HK-2 (cell line): ENCODE measurements at regions not wholly inside any gene's neighbourhood (a gene's known extent, or its start where the extent isn't known, plus 50 kb on each side); places are given as distances from the start of the nearest gene placed in this dataset.

Source experiments
- DNase-seq: peaks from one replicate; pipeline ENCODE4 v3.0.0-alpha.2; 2018; ENCODE audit not compliant: unreplicated experiment

DNA sequence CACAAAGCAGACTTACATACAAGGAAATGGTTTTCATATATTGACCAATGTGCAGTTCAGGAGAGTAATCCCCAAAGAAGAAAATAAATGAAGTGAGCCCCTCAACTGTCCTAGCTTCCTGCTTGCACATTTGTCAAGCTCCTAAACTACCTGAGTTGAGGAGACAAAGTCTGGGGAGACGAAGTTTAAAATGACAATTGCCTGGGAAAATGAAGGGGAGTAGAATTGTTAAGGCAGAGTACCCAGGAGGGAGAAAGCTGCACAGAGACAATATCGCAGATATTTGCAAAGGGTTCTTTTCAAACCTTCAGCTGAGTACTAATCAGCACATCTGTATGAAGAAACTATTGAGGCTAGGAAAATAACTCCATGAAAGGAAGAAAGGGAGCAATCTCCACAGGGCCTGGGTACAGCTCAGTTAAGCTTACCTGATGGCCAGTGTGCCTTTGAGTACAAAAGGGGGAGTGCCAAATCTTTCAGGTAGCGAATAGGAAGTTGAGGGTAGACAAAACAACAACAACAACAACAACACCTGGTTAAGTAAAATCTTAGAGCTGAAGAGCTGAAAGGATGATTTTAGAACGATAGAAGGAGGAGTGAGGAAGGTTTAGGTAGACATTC, 1700.1 kb upstream of the PRR20A start:
- no peak for DNase-seq

DNA sequence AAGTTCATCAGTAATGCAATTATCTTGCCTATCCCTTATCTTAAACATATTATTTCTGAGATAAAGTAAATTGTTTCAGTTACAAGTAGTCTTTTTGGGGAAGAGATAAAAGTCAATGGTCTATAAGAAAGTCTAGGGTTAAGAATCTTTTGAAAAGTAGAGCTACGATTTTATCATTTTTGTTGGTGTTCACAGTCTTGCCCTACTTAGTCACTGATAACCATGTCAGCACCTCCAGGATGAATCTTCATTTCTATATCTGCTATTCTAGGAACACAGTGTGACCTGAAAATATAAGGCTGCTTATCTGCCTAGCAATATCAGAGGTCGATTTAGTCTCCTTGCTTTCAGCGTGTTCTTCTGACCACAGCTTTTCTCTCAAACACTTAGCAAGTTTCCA, 1676.5 kb upstream of the PRR20A start:
- DNase-seq: no peak

DNA sequence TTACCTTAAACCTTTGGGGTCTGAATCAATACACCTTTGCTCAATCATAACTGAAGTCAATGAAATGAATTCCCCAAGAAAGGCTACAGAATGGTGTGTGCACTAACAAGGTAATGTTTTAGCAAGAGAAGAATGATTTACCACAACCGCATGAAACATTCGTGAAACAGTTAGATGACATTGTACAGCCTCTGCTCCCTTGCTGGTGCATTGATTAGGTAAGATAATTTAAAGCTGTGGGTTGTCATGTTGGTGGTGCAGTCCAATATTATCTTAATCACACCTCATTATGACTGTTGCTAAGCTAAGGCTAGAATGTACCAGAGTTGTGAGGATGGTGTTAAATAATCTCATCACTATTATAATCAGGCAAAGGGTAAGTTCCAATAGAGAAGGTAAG, 1673.2 kb upstream of the PRR20A start:
- DNase-seq: no peak

DNA sequence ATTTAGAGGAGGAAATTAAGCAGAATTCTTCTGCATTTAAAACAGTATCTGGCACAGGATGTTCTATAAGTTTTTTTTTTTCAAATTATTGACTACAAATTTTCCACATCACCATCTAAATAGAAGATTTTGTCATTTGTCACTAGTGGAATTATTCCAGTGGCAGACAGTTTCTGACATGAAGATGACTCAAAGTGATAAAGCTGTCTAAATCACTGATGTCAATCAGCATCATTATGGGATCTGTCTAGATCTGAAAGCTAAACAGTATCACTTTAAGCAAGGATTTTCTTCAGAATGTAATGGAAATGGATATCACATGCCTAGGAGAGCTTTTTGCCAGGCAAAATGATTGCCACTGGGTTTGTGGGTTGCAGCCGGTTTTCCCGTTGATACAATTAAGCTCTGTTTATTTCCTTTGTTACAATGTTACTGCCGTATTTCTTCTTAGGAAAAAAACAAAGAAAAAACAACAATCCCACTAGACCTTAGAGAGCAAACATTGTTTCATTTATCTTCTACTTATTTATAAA, 1657.0 kb upstream of the PRR20A start:
- DNase-seq: no peak

DNA sequence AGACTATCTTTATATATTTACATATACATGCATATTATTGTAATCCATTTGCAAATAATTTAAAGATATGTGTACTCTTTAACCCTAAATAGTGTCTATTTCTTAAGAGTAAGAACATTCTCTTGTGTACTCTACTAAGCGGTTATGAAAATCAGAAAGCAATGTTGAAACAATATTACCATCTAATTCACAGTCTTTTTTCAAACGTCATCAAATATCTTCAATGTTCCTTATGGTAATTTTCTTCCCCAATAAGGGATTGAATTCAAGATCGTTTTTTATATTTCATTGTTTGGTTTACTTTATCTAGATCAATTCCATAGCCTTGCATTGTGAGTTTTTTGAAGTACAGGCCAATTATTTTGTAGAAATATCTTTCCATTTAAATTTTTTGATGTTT, 1647.4 kb upstream of the PRR20A start:
- DNase-seq: no peak

DNA sequence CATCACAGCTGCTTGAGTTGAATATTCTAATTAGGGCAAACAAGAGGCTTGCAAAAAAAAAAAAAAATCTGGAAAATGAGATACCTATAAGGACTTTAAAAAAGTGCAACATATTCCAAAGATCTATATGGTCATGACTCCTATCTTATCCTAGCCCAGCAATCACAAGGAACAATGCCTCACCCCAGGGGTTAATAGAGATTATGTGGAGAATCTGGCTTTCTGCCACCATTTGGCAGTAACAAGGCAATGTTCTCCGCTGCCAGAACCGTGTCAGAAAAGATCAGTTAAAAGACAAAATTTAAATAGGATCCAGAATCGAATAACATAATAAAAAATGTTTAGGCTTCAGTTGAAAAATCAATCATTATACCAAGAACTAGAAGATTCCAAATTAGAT, 1643.2 kb upstream of the PRR20A start:
- DNase-seq: no peak

DNA sequence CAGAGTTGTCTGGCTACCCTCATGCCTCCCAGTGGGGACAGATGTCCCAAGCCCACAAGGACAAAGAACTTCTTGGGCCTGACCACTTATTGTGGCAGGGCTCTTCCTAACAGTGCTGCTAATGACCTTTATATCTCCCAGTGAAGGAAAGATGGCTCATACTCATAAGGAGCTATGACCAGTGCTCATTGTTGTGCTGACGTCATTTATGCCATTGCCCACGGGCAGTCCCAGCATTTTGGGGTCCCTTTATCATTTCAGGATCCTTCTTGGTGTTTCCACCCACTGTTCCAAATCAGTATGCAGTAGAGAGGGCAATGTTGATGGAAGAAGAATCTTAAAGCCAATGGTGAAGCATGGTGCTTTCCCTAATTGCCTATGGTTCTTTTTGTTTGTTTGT, 1640.0 kb upstream of the PRR20A start:
- no peak for DNase-seq

DNA sequence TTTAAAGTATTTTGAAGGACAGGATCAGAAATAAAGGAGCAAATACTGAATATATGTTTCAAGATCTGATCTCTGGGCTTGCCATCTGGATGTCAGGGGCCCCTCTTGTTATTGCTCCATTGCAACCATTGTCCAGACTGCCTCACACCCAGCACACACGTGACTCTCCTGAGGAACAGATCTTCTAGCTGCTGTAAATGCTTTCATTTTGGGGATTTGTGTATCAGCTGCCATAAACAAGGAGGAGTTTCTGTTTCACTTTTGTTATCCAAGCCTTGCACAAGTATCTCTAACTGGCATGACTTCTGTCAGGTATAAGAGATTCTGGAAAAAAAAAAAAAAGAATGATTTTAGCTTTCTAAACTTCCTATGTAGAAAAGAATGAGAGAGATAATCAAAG, 1624.1 kb upstream of the PRR20A start:
- no peak for DNase-seq

DNA sequence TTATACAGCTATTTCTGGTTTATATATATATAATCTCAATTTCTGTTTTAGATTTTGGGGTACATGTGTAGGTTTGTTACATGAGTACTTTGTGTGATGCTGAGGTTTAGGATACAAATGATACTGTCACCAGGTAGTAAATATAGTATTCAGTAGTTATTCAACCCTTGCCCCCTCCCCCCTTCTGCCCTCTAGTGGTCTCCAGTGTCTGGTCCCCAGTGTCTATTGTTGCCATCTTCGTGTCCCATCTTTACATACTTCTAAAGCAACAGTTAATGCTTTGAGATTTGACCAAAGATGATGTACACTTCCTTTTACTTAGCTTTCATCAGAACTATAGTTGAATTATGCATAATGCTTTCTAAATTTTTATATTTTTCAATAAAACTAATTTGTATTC, 1623.4 kb upstream of the PRR20A start:
- no peak for DNase-seq

DNA sequence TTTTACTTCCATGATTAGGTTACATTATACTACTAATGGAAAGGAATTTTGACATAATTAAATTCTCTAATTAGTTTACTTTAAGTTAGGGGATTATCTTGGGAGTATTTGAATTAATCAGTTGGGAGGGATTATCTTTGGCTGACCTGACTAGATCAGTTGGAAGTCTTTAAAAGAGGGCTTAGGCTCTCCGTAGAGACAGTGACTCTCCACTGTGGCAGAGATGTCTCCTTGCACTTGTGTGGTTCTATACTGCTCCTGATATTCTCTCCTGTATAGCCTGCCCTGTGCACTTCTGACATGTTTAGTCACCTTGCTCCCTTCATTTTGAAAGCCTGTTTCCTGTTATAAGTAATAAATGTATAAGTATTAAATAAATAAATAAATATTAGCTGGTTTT, 1612.3 kb upstream of the PRR20A start:
- no peak for DNase-seq

DNA sequence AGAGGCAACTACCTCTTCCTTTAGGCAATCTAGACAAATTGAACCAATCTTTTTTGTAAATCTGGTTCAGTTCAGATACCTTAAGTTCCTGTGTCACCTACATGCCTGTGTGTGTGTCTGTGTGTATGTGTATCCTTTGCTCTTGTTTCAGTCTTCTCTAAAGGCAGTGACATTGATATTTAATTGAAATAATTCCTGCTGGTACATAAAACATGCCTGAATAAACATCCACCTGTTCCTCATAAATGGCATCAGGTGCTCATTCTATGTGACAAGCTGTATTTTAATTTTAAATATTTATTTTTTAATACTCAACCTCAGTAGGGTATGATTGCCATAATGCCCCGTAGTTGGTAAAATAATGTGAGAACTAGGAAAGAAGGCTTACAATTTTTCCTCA, 1606.4 kb upstream of the PRR20A start:
- no peak for DNase-seq

DNA sequence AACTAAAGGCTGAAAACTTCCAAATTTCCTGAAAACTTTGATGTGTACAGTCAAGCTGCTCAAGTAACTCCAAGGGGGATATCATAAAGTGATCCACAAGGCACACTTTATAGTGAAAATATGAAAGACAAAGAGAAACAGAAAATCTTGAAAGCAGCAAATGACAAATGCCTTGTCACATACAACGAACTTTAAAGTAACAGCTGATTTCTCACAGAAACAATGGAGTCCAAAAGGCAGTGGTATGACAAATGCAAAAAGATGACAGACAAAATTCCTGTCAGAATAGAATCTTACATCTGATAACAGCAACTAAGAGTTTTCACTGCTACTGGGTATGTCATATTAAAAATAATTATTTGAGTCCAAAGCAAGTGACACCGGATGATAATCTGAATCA, 1602.3 kb upstream of the PRR20A start:
- DNase-seq: no peak

DNA sequence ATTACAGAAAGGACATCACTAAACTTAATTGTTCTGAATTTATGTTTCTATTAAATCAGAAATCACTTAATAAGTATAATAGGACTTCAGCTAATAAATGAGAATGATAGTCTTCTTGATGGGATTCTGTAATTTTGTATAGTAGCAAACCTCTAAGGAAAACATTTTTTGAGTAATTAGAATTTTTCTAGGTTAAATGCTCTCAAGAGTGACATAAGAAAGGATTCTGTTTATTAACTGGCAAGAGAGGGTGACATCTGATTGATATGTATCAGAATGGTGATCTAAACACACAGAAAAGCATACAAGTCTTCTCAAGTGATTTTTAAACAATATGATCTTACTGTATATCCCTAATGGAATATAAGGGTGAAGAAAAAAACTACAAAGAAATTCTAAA, 1597.7 kb upstream of the PRR20A start:
- no peak for DNase-seq

DNA sequence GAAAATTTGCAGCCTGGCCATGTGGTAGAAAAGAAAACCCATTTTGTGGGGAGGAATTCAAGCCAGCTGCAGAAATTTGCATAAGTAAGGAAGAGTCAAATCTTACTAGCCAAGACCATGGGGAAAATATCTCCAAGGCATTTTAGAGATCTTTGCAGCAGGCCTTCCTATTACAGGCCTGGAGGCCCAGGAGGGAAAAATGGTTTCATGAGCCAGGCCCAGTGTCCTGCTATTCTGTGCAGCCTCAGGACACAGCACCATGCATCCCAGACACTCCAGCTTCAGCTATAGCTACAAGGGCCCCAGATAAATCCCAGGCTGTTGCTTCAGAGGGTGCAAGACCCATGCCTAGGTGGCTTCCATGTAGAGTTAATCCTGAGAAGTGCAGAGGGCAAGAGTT, 1590.1 kb upstream of the PRR20A start:
- no peak for DNase-seq

DNA sequence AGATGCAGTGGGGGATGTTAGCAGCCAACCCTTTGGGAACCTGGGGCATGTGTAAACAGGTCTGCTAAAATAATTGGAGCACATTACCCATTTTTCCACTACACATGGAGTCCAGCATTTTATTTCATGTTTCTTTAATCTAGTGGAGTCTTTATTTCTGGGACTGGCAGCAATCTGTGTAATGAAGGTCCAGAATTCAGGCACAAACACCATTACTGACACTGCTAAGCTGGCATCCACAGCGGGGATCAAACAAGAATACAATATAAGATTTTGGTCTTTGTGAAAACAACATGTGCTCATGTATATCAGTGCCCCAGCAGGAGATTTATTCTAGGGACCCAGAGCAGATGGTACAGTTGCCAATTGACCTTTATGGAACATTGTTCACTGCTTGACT, 1587.0 kb upstream of the PRR20A start:
- no peak for DNase-seq

DNA sequence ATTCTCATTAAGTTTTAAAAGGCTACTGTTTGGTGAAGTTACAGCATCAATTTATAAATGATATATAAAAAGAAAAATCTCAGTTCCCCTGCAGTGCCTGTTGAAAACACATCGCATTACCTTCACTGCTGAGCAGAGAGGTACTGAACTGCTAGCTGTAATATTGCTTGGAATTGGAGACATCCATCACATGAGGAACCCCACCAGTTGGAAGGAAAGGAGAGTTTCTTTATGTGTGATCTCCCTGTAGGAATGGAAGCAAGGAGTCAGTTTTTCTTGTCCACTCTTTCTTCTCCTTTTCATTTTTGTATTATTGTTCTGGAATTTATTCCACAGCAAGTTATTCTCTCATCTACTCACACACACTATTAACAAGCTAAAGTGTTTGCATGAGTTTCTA, 1586.0 kb upstream of the PRR20A start:
- no peak for DNase-seq

DNA sequence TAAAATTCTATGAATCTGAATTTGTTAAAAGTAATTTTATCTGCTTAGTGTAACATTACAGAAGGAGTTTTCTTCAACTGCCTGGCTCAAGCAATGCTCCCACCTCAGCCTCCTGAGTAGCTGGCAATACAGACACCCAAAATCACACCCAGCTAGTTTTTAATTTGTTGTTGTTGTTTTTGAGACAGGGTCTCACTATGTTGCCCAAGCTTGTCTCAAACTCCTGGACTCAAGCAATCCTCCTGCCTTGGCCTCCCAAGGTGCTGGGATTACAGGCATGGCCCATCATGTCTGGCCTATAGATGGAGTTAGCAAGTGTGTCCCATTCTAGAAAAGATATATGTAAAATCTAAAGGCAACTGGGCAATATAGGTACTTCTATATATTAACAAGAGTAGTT, 1580.4 kb upstream of the PRR20A start:
- no peak for DNase-seq

DNA sequence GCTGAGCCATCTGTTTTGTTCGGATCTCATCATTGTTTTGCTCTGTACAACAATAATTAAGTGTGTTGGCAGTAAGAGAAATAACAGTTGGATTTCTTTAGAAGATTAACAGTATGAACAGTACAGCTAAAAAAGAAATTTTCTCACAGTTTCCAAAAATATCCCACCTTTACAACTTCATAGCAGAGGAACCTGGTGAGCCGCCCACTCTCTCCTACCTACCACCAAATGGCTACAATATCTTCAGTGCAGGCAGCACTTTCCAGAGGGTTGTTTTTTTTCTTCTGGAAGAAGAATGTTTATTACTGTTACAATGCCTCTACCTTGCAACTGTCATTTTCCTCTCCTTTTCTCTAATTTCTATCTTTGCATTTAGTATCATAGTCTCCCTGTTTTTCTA, 1577.5 kb upstream of the PRR20A start:
- no peak for DNase-seq

DNA sequence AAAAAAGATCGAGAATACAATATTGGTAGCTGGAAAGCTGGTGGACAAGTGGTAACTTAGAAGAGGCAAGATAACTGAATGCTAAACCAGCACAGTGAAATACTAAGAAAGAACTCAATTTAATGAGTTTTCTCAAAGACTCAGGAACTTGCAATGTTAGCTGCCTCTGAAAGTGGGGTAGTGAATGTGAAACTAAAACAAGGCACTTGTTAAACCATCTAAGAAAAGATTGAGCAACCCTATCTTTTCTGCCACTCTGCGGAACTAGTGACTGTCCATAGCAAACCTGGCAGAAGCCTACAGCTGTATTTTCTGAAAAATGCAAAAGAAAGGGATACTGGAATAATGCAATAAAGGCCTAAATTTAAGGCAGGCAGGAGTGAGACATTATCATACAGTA, 1574.4 kb upstream of the PRR20A start:
- DNase-seq: no peak

DNA sequence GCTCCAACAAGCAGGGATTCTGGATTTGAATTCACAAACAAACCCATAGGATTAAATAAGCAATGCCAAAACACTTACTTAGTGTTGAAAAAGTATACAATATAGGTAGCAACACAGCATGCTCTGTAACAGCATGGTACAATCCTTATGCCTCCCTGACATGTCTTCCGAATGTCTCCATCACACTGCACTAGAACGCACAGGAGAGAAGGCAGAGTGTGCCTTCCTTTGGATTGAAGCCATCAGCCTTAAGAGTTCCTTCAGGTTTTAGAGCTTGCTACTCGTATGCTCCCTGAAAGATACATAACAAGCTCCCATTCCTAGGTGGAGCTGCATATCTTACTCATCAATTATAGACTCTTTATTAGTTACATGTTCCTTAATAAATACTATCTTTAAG, 1573.9 kb upstream of the PRR20A start:
- DNase-seq: no peak

DNA sequence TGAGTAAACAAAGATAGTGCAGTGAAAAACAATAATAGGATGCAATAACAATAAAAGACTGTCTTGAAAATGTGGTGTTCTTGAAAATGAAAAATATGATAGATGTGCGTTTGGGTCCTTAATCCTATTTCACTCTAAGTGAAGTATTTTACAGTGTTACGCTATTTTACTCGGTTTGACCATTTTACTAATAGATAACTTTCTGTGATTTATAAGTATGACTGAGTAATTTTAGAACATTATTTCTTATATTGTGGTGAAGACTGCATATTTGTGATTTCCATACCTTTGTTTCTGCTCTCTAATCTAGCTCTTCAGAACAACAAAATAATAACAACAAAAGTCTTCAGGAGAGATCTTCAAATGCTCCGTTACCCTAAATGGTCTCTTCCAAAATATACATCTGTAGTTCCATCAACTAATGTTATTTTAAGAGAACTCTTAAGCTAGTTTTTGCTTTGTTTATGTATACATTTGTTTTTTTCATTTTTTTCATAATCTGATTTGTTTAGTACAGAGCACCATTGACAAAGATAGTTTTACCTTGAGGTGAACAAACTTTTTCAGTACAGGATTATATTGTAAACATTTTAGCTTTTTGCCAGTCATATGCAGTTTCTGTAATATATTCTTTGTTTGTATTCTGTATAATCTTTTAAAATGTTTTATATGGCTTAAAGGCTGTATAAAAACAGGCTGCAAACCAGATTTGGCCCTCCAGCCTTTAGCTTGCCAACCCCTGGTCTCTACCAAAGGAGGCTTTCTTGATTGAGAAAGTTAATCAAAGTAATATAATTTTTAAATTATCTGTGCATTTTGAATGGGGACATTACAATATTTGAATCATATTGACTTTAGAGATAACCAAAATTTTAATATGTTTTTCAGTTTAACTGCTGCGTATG, 1572.7 kb upstream of the PRR20A start:
- no peak for DNase-seq

DNA sequence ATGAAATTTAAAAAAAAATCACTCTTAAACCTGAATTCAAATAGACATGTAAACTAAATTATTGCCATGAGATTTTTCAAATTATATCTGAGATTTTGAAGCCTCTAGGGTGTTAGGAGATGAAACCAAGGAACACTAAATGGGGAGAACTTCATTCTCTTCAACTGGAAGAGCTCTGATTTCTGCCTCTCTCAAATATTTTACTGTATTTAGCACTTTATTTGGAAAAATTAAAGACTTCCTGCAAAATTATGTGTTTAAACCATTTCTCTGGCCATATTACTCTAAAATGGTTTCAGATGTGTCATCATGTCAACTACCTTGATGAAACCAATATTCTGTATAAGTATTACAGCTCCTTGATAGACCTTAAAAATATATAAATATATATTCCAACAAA, 1571.6 kb upstream of the PRR20A start:
- no peak for DNase-seq

DNA sequence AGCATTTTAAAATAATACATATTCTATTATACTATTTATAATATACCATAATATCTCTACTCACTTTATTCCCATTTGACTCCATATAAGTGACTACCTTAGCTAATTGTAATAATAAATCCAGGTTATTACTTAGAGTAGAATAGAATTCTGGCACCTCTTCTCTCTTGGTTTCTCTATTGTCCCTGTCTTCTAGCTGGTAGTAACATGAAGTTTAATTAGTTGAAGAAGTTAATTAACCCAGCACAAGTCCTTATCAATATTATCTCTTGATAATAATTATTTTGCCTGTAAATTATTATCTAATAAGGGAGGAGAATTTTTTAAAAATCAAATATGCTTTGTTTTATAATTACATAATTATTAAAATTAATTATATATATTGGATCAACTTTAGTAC, 1571.2 kb upstream of the PRR20A start:
- DNase-seq: no peak
